NCI-H1694 treated with DMSO at 0.1 percent for 48 hours (cell line): ENCODE measurements at regions not wholly inside any gene's neighbourhood (a gene's known extent, or its start where the extent isn't known, plus 50 kb on each side); places are given as distances from the start of the nearest gene placed in this dataset.

Experiments used
- DNase-seq: peaks from one replicate; lab custom pipeline; 2025; lab: John Stamatoyannopoulos, UW

GRCh38 chr12:58583940-58584339, 336.4 kb downstream of the LRIG3 start:
- DNase-seq, result no peak

- peak; percentile 7 for DNase-seq
These were observed 335.4 kb downstream of the LRIG3 start for GRCh38 chr12:58584880-58585279.

- no peak for DNase-seq
These were observed 333.5 kb downstream of the LRIG3 start for GRCh38 chr12:58586762-58587161.

GRCh38 chr12:58588770-58589169, 331.5 kb downstream of the LRIG3 start:
- no peak for DNase-seq

GRCh38 chr12:58592475-58593207, 327.7 kb downstream of the LRIG3 start:
- DNase-seq, result no peak

- DNase-seq, result no peak
These were observed 326.6 kb downstream of the LRIG3 start for GRCh38 chr12:58593557-58594304.

GRCh38 chr12:58596381-58596780, 323.9 kb downstream of the LRIG3 start:
- DNase-seq, result no peak

- no peak for DNase-seq
These were observed 318.8 kb downstream of the LRIG3 start for GRCh38 chr12:58601529-58601928.

GRCh38 chr12:58602179-58602578, 318.1 kb downstream of the LRIG3 start:
- no peak for DNase-seq

- no peak for DNase-seq
These were observed 317.6 kb downstream of the LRIG3 start for GRCh38 chr12:58602736-58603135.

- DNase-seq, result no peak
These were observed 312.5 kb downstream of the LRIG3 start for GRCh38 chr12:58607805-58608204.

- no peak for DNase-seq
These were observed 311.6 kb downstream of the LRIG3 start for GRCh38 chr12:58608711-58609110.

GRCh38 chr12:58615047-58615446, 305.3 kb downstream of the LRIG3 start:
- DNase-seq, result no peak

GRCh38 chr12:58615576-58615975, 304.7 kb downstream of the LRIG3 start:
- DNase-seq, result no peak

GRCh38 chr12:58616618-58617017, 303.7 kb downstream of the LRIG3 start:
- no peak for DNase-seq

- DNase-seq, result no peak
These were observed 299.2 kb downstream of the LRIG3 start for GRCh38 chr12:58621126-58621525.

- no peak for DNase-seq
These were observed 290.9 kb downstream of the LRIG3 start for GRCh38 chr12:58629376-58629775.

- no peak for DNase-seq
These were observed 286.8 kb downstream of the LRIG3 start for GRCh38 chr12:58633479-58633878.

- no peak for DNase-seq
These were observed 280.9 kb downstream of the LRIG3 start for GRCh38 chr12:58639318-58639934.

GRCh38 chr12:58640314-58640713, 280.0 kb downstream of the LRIG3 start:
- no peak for DNase-seq

GRCh38 chr12:58645946-58646345, 274.4 kb downstream of the LRIG3 start:
- no peak for DNase-seq

GRCh38 chr12:58647495-58647894, 272.8 kb downstream of the LRIG3 start:
- DNase-seq, result no peak

- no peak for DNase-seq
These were observed 272.1 kb downstream of the LRIG3 start for GRCh38 chr12:58648176-58648575.
